Chondrocyte (in vitro differentiated cells): ENCODE measurements at regions not wholly inside any gene's neighbourhood (a gene's known extent, or its start where the extent isn't known, plus 50 kb on each side); places are given as distances from the start of the nearest gene placed in this dataset.
A peak's percentile ranks its signal among the peaks of the same experiment; 100 is the strongest.

Source experiments
- DNase-seq: peaks from one replicate; pipeline ENCODE4 v3.0.0; 2021; ENCODE audit warnings: mixed read lengths, low spot score
- H3K27ac Mint-ChIP-seq: one replicate; pipeline ENCODE4 v1.8.0; 2021; ENCODE audit warnings: mild to moderate bottlenecking, moderate library complexity, mixed read lengths; ENCODE audit not compliant: unreplicated experiment
- H3K27me3 Mint-ChIP-seq: 2 replicates; pipeline ENCODE4 v1.8.0; 2021; ENCODE audit warnings: low read depth, mixed read lengths
- H3K36me3 Mint-ChIP-seq: 2 replicates; pipeline ENCODE4 v1.8.0; 2021; ENCODE audit warnings: low read depth, mixed read lengths
- H3K4me1 Mint-ChIP-seq: 2 replicates; pipeline ENCODE4 v1.8.0; 2021; ENCODE audit warnings: low read depth, mild to moderate bottlenecking, mixed read lengths
- H3K4me3 Mint-ChIP-seq: one replicate; pipeline ENCODE4 v1.8.0; 2021; ENCODE audit warnings: mild to moderate bottlenecking, moderate library complexity, mixed read lengths; ENCODE audit not compliant: unreplicated experiment
- H3K9me3 Mint-ChIP-seq: 2 replicates; pipeline ENCODE4 v1.8.0; 2021; ENCODE audit warnings: low read depth, mixed read lengths
- CTCF ChIP-seq: fragments of 200-600 bp; sonication (generic); IDR thresholded peaks from 2 replicates; pipeline ENCODE4 v1.5.0; 2021; ENCODE audit warnings: antibody characterized with exemption, mild to moderate bottlenecking, moderate library complexity

GRCh38 chrX:46447384-46447783, 97.8 kb downstream of the ZNF674 start:
- TF ChIP-seq CTCF, result no peak
- H3K27ac Mint-ChIP-seq, result peak overlapping the region; percentile 87
- H3K4me3 Mint-ChIP-seq, result peak overlapping the region; percentile 83
- peaks cover 20% of the 10 kb centered on the region for H3K4me1 Mint-ChIP-seq
- H3K36me3 Mint-ChIP-seq, result peaks cover 3% of the 10 kb centered on the region
- no peaks in the 10 kb centered on the region for H3K27me3 Mint-ChIP-seq
- no peak for DNase-seq
- H3K9me3 Mint-ChIP-seq, result peaks cover 4% of the 10 kb centered on the region

- H3K4me3 Mint-ChIP-seq, result peak overlapping the region; percentile 83
- H3K27ac Mint-ChIP-seq, result peak overlapping the region; percentile 87
- H3K4me1 Mint-ChIP-seq, result peaks cover 20% of the 10 kb centered on the region
- DNase-seq, result no peak
- no peak for TF ChIP-seq CTCF
- no peaks in the 10 kb centered on the region for H3K36me3 Mint-ChIP-seq
- H3K9me3 Mint-ChIP-seq, result peaks cover 7% of the 10 kb centered on the region
- no peaks in the 10 kb centered on the region for H3K27me3 Mint-ChIP-seq
Observed at GRCh38 chrX:46446727-46447378, 98.4 kb downstream of the ZNF674 start.

GRCh38 chrX:46444011-46444410, 101.2 kb downstream of the ZNF674 start:
- Mint-ChIP-seq H3K36me3 (no peaks in the 10 kb centered on the region), H3K9me3 (peaks cover 13% of the 10 kb centered on the region), H3K4me3 (no peak overlapping the region), H3K4me1 (peaks cover 20% of the 10 kb centered on the region), H3K27me3 (no peaks in the 10 kb centered on the region), H3K27ac (peak overlapping the region; percentile 57)
- no peak for DNase-seq
- no peak for TF ChIP-seq CTCF

GRCh38 chrX:46436744-46437143, 108.5 kb downstream of the ZNF674 start:
- no peaks in the 10 kb centered on the region for H3K36me3 Mint-ChIP-seq
- no peak overlapping the region for H3K4me3 Mint-ChIP-seq
- H3K4me1 Mint-ChIP-seq, result no peaks in the 10 kb centered on the region
- H3K27me3 Mint-ChIP-seq, result no peaks in the 10 kb centered on the region
- no peak for DNase-seq
- no peak for TF ChIP-seq CTCF
- peaks cover 20% of the 10 kb centered on the region for H3K9me3 Mint-ChIP-seq
- H3K27ac Mint-ChIP-seq, result no peak overlapping the region

GRCh38 chrX:46433892-46434291, 111.3 kb downstream of the ZNF674 start:
- Mint-ChIP-seq H3K27me3 (no peaks in the 10 kb centered on the region), H3K9me3 (peaks cover 17% of the 10 kb centered on the region), H3K27ac (no peak overlapping the region), H3K4me1 (no peaks in the 10 kb centered on the region), H3K4me3 (no peak overlapping the region), H3K36me3 (no peaks in the 10 kb centered on the region)
- TF ChIP-seq CTCF, result no peak
- DNase-seq, result no peak
